Gastrocnemius medialis (tissue), 4 donors: ENCODE measurements at regions not wholly inside any gene's neighbourhood (a gene's known extent, or its start where the extent isn't known, plus 50 kb on each side); places are given as distances from the start of the nearest gene placed in this dataset.

Experiments
- ATAC-seq, 2 donors: fragments of 150-250 bp; one replicate each; pipeline ENCODE4 v1.9.1; 2016
- DNase-seq, 2 donors: peaks; one replicate each; pipeline ENCODE4 v3.0.0-alpha.2; 2019
- H3K27ac ChIP-seq, 4 donors: fragments of 200-600 bp; sonication (generic); 1 replicate in 1 of 4; 2 replicates in 3 of 4; pipeline ENCODE4 v1.5.1; 2016 to 2018; ENCODE audit warnings: mild to moderate bottlenecking in 2 of 4, moderate library complexity in 1 of 4
- H3K27me3 ChIP-seq, 3 donors: fragments of 200-600 bp; sonication (generic) in 2 of 3; 1 replicate in 1 of 3; 2 replicates in 2 of 3; pipeline versions ENCODE4 v1.5.1 to v1.6.0; 2016 to 2019; ENCODE audit warnings: mild to moderate bottlenecking in 1 of 3, moderate library complexity in 1 of 3
- H3K36me3 ChIP-seq, 2 donors: fragments of 200-600 bp; sonication (generic) in 1 of 2; one replicate each; pipeline ENCODE4 v1.5.1; 2017 to 2018
- H3K4me1 ChIP-seq, 2 donors: fragments of 200-600 bp; sonication (generic) in 1 of 2; one replicate each; pipeline ENCODE4 v1.5.1; 2016 to 2017; ENCODE audit warnings: mild to moderate bottlenecking in 2 of 2
- H3K4me3 ChIP-seq, 4 donors: fragments of 200-600 bp; sonication (generic) in 3 of 4; 1 replicate in 1 of 4; 2 replicates in 3 of 4; pipeline ENCODE4 v1.5.1; 2016 to 2019; ENCODE audit warnings: mild to moderate bottlenecking in 2 of 4
- H3K9me3 ChIP-seq, 3 donors: fragments of 200-600 bp; sonication (generic) in 2 of 3; 1 replicate in 1 of 3; 2 replicates in 2 of 3; pipeline ENCODE4 v1.5.1; 2016 to 2019
- CTCF ChIP-seq, 5 experiments: fragments of 450-650 bp in 3 of 5; fragments of 200-600 bp in 2 of 5; sonication (generic) in 2 of 5; IDR thresholded peaks in 4 of 5; conservative IDR thresholded peaks in 1 of 5; 1 replicate in 4 of 5; 2 replicates in 1 of 5; pipeline ENCODE4 v1.5.1; 2016 to 2019; ENCODE audit warnings: antibody characterized with exemption in 5 of 5, mild to moderate bottlenecking in 3 of 5, moderate library complexity in 3 of 5
- POLR2A ChIP-seq, 2 donors: fragments of 450-650 bp; IDR thresholded peaks; one replicate each; pipeline ENCODE4 v1.6.1; 2017; ENCODE audit warnings: antibody characterized with exemption in 2 of 2, mild to moderate bottlenecking in 2 of 2, moderate library complexity in 2 of 2
- in situ Hi-C, 4 donors: fragments of 200-750 bp; cut with MboI; loops; one replicate each; pipeline versions ENCODE4 v1.15.0 to v1.8.0; 2017; ENCODE audit warnings: low sequenced_read_pairs in 4 of 4
- intact Hi-C: fragments of 100-400 bp; cut with DNase I; formaldehyde crosslinking; loops from one replicate; pipeline ENCODE4 v1.15.1; 2023; ENCODE audit warnings: low total_unique reads

DNA sequence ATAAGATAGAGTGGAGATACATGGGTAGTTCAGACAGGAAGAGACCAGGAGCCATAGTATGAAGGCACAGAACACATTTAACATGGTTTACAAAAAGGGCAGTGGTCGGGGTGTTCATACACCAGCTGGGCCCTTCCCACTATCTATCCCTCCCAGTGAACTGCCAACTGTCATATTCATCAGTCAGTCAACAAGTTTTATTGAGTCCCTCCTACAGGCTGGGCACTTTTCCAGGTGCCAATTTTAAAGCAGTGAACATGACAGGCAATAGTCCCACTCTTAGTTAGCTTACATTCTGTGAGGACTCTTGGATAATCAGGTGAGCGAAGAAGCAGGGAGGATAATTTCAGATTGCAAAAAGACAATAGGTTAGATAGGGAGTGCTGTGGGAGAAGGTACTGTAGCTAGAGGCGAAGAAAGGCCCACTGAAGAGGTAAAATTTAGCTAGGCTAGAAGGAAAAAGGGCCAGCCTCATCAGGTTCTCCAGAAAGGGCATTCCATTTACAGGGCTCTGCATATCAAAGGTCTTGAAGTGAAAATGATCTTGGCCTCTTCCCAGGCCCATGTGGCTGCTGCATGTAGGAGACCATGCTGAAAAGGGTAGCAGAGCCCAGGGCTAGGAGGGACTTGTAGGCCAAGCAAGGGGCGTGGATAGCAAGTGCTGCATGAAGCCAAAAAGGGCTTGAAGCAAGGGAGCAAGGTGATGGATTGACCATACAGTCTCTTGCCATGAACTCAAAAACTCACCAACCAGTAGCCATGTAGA, 274.7 kb upstream of the SNX7 start:
- Histone ChIP-seq H3K4me1 (peaks cover 0 to 6% of the 10 kb centered on the region in 2 donors), H3K9me3 (no peaks in the 10 kb centered on the region), H3K36me3 (no peaks in the 10 kb centered on the region), H3K4me3 (no peak overlapping the region), H3K27me3 (no peaks in the 10 kb centered on the region), H3K27ac (no peak overlapping the region)
- no peak for ATAC-seq
- DNase-seq, result no peak
- intact Hi-C loops (no loop called here), in situ Hi-C loops (no loop called here)
- no peak for TF ChIP-seq CTCF (IDR thresholded peaks at IDR 0.05 in 4 of 5, conservative IDR thresholded peaks at IDR 0.05 in 1 of 5)
- TF ChIP-seq POLR2A (IDR thresholded peaks at IDR 0.05), result no peak

DNA sequence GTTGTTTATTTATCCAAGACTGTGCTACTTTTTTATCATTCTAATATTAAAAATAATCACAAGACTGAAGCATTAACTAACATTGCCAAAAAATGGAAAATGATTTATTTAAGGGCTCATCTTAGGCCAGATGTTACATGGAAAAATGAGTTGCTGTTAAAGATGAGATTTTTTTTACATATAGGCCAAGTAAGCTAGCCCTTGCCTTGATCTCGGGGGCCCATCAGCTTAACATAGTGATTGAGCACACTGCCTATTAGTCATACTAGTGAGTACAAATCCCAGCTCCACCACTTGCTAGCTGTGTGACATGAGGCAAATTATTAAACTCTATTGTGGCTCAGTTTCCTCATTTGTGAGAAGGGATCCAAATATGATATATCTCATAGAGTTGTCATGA, 275.9 kb upstream of the SNX7 start:
- no peak overlapping the region for H3K27ac ChIP-seq
- no peak for TF ChIP-seq CTCF (IDR thresholded peaks at IDR 0.05 in 4 of 5, conservative IDR thresholded peaks at IDR 0.05 in 1 of 5)
- TF ChIP-seq POLR2A (IDR thresholded peaks at IDR 0.05), result no peak
- H3K36me3 ChIP-seq, result no peaks in the 10 kb centered on the region
- H3K4me1 ChIP-seq, result peaks cover 0 to 6% of the 10 kb centered on the region in 2 donors
- H3K9me3 ChIP-seq, result no peaks in the 10 kb centered on the region
- in situ Hi-C loops (no loop called here), intact Hi-C loops (no loop called here)
- DNase-seq (no peak), ATAC-seq (no peak)
- H3K27me3 ChIP-seq, result no peaks in the 10 kb centered on the region
- H3K4me3 ChIP-seq, result no peak overlapping the region

DNA sequence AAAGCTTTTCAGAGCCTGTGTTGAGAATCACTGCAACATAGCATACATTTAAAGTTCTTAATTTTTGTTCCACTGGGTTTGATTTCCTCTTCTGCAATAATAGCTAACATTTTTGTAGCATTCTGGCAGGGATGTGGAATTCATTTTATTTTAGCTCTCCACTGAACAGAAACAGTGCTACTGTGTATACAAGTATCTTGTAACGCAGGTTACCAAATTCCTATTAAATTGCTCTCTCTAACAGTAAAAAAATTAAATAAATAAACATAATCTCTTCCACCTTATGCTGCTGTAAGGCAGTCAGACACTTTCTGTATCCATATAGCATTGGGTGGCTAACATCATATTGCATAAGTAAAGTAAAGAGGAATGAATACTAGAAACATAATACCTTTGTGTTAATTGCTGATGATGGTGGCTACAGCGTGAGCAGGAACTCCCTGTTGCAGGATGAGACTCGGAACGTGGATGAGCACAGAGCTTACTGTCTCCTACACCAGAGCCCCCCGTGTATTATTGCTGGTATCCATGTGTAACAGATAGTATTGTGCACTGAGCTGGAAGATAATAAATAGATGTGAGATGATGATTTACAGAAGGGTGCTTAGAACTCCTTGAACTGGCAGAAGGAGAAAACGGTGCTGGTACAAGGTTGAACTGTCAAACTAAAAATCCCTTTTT, 276.9 kb upstream of the SNX7 start:
- H3K27me3 ChIP-seq, result no peaks in the 10 kb centered on the region
- TF ChIP-seq POLR2A (IDR thresholded peaks at IDR 0.05) (no peak), CTCF (IDR thresholded peaks at IDR 0.05 in 4 of 5, conservative IDR thresholded peaks at IDR 0.05 in 1 of 5) (no peak)
- no peak overlapping the region for H3K27ac ChIP-seq
- H3K4me3 ChIP-seq, result no peak overlapping the region
- intact Hi-C loops, result no loop called here
- H3K9me3 ChIP-seq, result no peaks in the 10 kb centered on the region
- ATAC-seq (no peak), DNase-seq (no peak)
- in situ Hi-C loops, result no loop called here
- peaks cover 0 to 6% of the 10 kb centered on the region in 2 donors for H3K4me1 ChIP-seq
- H3K36me3 ChIP-seq, result no peaks in the 10 kb centered on the region

GRCh38 chr1:98382986-98383740, 278.4 kb upstream of the SNX7 start:
- ATAC-seq (no peak), DNase-seq (no peak)
- intact Hi-C loops, result no loop called here
- no peak overlapping the region for H3K27ac ChIP-seq
- TF ChIP-seq POLR2A (IDR thresholded peaks at IDR 0.05) (no peak), CTCF (IDR thresholded peaks at IDR 0.05 in 4 of 5, conservative IDR thresholded peaks at IDR 0.05 in 1 of 5) (no peak)
- no peaks in the 10 kb centered on the region for H3K27me3 ChIP-seq
- in situ Hi-C loops, result no loop called here
- H3K36me3 ChIP-seq, result no peaks in the 10 kb centered on the region
- peaks cover 0 to 6% of the 10 kb centered on the region in 2 donors for H3K4me1 ChIP-seq
- H3K4me3 ChIP-seq, result no peak overlapping the region
- H3K9me3 ChIP-seq, result no peaks in the 10 kb centered on the region
